SK-N-SH (cell line): ENCODE measurements at regions not wholly inside any gene's neighbourhood (a gene's known extent, or its start where the extent isn't known, plus 50 kb on each side); places are given as distances from the start of the nearest gene placed in this dataset.

Experiments used
- CTCF ChIA-PET: fragments of 300-600, 350-600 bp; formaldehyde crosslinking; extraction: SDS; loops from one replicate; lab custom pipeline; 2021; lab: Yijun Ruan, JAX
- POLR2A ChIA-PET: fragments of 350-600 bp; sonication (Branson Sonifier 250); formaldehyde crosslinking; extraction: SDS; loops from one replicate; lab custom pipeline; 2020; ENCODE audit warnings: antibody characterized with exemption, inconsistent platforms; lab: Yijun Ruan, JAX
- DNase-seq: peaks from one replicate; pipeline ENCODE4 v3.0.0; 2012
- H2AFZ ChIP-seq: fragments of 200-600 bp; sonication (generic); 2 replicates; pipeline ENCODE4 v1.8.1; 2016; ENCODE audit warnings: antibody characterized with exemption, mild to moderate bottlenecking, low read depth
- H3F3A ChIP-seq: fragments of 200-600 bp; sonication (generic); replicated peaks from 2 replicates; pipeline ENCODE3; 2016; ENCODE audit warnings: antibody characterized with exemption, mild to moderate bottlenecking; ENCODE audit not compliant: insufficient read depth
- H3K27ac ChIP-seq, 2 experiments: fragments of 200-500 bp in 1 of 2; fragments of 200-600 bp in 1 of 2; sonication (Bioruptor generic) in 1 of 2; sonication (generic), shearing (Covaris generic) in 1 of 2; 2 replicates each; pipeline versions ENCODE4 v1.5.1 to v1.6.1; 2014 to 2016; ENCODE audit warnings: low read depth in 2 of 2, inconsistent platforms in 1 of 2, low read length in 1 of 2, mild to moderate bottlenecking in 1 of 2, mixed read lengths in 1 of 2
- H3K27me3 ChIP-seq: fragments of 200-600 bp; sonication (generic), shearing (Covaris generic); 2 replicates; pipeline ENCODE4 v1.6.1; 2016; ENCODE audit warnings: mixed run types; ENCODE audit not compliant: insufficient read depth
- H3K36me3 ChIP-seq, 2 experiments: fragments of 200-500 bp in 1 of 2; fragments of 200-600 bp in 1 of 2; sonication (Bioruptor generic) in 1 of 2; sonication (generic) in 1 of 2; replicated peaks in 1 of 2; 2 replicates each; pipeline versions ENCODE3 to v1.5.1; 2014 to 2016; ENCODE audit warnings: low read length in 1 of 2, mild to moderate bottlenecking in 1 of 2; ENCODE audit not compliant: insufficient read depth in 2 of 2, control insufficient read depth in 1 of 2
- H3K4me1 ChIP-seq, 2 experiments: fragments of 200-500 bp in 1 of 2; fragments of 200-600 bp in 1 of 2; sonication (Bioruptor generic) in 1 of 2; sonication (generic), shearing (Covaris generic) in 1 of 2; 2 replicates each; pipeline versions ENCODE4 v1.5.1 to v1.6.1; 2014 to 2016; ENCODE audit warnings: low read depth in 1 of 2, low read length in 1 of 2, mixed run types in 1 of 2; ENCODE audit not compliant: insufficient read depth in 2 of 2, control insufficient read depth in 1 of 2
- H3K4me2 ChIP-seq: fragments of 200-600 bp; sonication (generic), shearing (Covaris generic); 2 replicates; pipeline ENCODE4 v1.6.1; 2017; ENCODE audit warnings: mixed run types
- H3K4me3 ChIP-seq, 2 experiments: fragments of 200-500 bp in 1 of 2; fragments of 200-600 bp in 1 of 2; sonication (Bioruptor generic) in 1 of 2; sonication (generic), shearing (Covaris generic) in 1 of 2; 2 replicates each; pipeline versions ENCODE4 v1.5.1 to v1.8.1; 2014 to 2016; ENCODE audit warnings: low read depth in 2 of 2, inconsistent platforms in 1 of 2, low read length in 1 of 2, mild to moderate bottlenecking in 1 of 2, mixed read lengths in 1 of 2, moderate library complexity in 1 of 2
- H3K79me2 ChIP-seq: fragments of 200-600 bp; sonication (generic); 2 replicates; pipeline ENCODE4 v1.8.1; 2017; ENCODE audit warnings: mild to moderate bottlenecking; ENCODE audit not compliant: insufficient read depth
- H3K9ac ChIP-seq: fragments of 200-600 bp; sonication (generic); 2 replicates; pipeline ENCODE4 v1.6.1; 2017; ENCODE audit warnings: mixed run types
- H3K9me2 ChIP-seq: fragments of 200-600 bp; sonication (generic); 2 replicates; pipeline ENCODE4 v1.6.1; 2017; ENCODE audit warnings: mixed run types
- H3K9me3 ChIP-seq: fragments of 200-600 bp; sonication (generic); 2 replicates; pipeline ENCODE4 v1.6.1; 2017; ENCODE audit warnings: mixed run types, mild to moderate bottlenecking, moderate library complexity
- H4K20me1 ChIP-seq: fragments of 200-600 bp; sonication (generic); 2 replicates; pipeline ENCODE4 v1.6.1; 2017; ENCODE audit warnings: mild to moderate bottlenecking, mixed run types; ENCODE audit not compliant: insufficient read depth
- FOXJ3 ChIP-seq: sonication (generic); formaldehyde crosslinking; IDR thresholded peaks from 2 replicates; pipeline ENCODE4 v1.5.1; 2020; ENCODE audit warnings: mild to moderate bottlenecking, missing genetic modification reagents
- FOXM1 ChIP-seq: IDR thresholded peaks from 2 replicates; pipeline ENCODE4 v1.4.0; 2012; ENCODE audit warnings: low read depth, mild to moderate bottlenecking
- IRF3 ChIP-seq: fragments of 150-350 bp; IDR thresholded peaks from 2 replicates; pipeline ENCODE4 v1.6.1; 2016; ENCODE audit warnings: mild to moderate bottlenecking, low read depth, low read length
- NRF1 ChIP-seq: IDR thresholded peaks from 2 replicates; pipeline ENCODE4 v1.6.1; 2012; ENCODE audit warnings: low read depth, mild to moderate bottlenecking, low read length
- POLR2AphosphoS5 ChIP-seq: IDR thresholded peaks from 2 replicates; pipeline ENCODE4 v1.6.1; 2012; ENCODE audit warnings: low read depth, low read length
- RCOR1 ChIP-seq: fragments of 150-350 bp; IDR thresholded peaks from 2 replicates; pipeline ENCODE4 v1.6.1; 2017; ENCODE audit warnings: antibody characterized with exemption, low read length
- REST ChIP-seq: IDR thresholded peaks from 2 replicates; pipeline ENCODE4 v1.6.1; 2012; ENCODE audit warnings: mild to moderate bottlenecking, low read depth, low read length, moderate library complexity
- SIN3A ChIP-seq: IDR thresholded peaks from 2 replicates; pipeline ENCODE4 v1.6.1; 2012; ENCODE audit warnings: low read depth, mild to moderate bottlenecking, low read length, moderate library complexity, borderline replicate concordance
- SMC3 ChIP-seq: IDR thresholded peaks from 2 replicates; pipeline ENCODE4 v1.6.1; 2012; ENCODE audit warnings: low read depth, low read length, improper control_type of control experiment
- TEAD4 ChIP-seq: IDR thresholded peaks from 2 replicates; pipeline ENCODE4 v1.4.0; 2012; ENCODE audit warnings: mild to moderate bottlenecking, borderline replicate concordance; ENCODE audit not compliant: insufficient read depth
- WGBS: methylation state at CpG from one replicate; pipeline ENCODE4 v1.1.6; 2017; ENCODE audit warnings: low lambda C conversion rate; 5-methylcytosine and 5-hydroxymethylcytosine counted together
- TF ChIP-seq, protein P1 (sequence below): IDR thresholded peaks from 2 replicates; pipeline ENCODE4; 2012

DNA sequence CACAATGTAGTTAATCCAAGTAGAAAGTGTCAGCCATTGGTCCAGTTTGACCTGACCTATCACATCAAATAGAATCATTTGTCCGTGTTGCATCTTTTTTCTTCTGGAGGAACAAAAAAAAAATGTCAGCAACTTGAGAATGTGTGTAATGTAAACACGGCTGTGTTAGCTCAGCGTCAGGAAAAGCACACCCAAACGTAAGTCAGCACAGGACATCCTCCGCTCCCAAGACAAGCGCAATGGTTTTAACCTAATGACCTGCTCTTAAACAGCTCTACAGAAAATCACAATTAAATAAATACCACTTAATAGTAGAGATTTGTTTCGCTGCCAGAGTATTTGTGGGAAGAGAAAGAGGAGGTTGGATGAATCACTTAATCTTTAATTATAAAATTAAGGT is 59.4 kb downstream of the OSR1 start:
- no peak overlapping the region for H3K9ac ChIP-seq
- WGBS, result 80% methylated on average over 7 of the region's 7 CpGs
- ChIA-PET CTCF (interaction anchor here (0.6 to 1.9 kb wide), 4 partner anchors 14 to 815 kb away, joined by 3 to 5 read pairs (median 3); no protein-coding TSS in a partner anchor), POLR2A (no interaction called here)
- H3K9me2 ChIP-seq, result no peaks in the 10 kb centered on the region
- no peak overlapping the region for H3K4me3 ChIP-seq
- no peak overlapping the region for H3K27ac ChIP-seq
- H3K27me3 ChIP-seq, result no peaks in the 10 kb centered on the region
- TF ChIP-seq SIN3A, result no peak
- TF ChIP-seq, protein P1, sequence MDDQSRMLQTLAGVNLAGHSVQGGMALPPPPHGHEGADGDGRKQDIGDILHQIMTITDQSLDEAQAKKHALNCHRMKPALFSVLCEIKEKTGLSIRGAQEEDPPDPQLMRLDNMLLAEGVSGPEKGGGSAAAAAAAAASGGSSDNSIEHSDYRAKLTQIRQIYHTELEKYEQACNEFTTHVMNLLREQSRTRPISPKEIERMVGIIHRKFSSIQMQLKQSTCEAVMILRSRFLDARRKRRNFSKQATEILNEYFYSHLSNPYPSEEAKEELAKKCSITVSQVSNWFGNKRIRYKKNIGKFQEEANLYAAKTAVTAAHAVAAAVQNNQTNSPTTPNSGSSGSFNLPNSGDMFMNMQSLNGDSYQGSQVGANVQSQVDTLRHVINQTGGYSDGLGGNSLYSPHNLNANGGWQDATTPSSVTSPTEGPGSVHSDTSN, result no peak
- no peak for TF ChIP-seq IRF3
- no peak for TF ChIP-seq REST
- no peak for TF ChIP-seq POLR2AphosphoS5
- H3K9me3 ChIP-seq, result no peaks in the 10 kb centered on the region
- no peak overlapping the region for H3K4me2 ChIP-seq
- no peaks in the 10 kb centered on the region for H3K79me2 ChIP-seq
- H3K36me3 ChIP-seq, result no peaks in the 10 kb centered on the region
- no peaks in the 10 kb centered on the region for H3F3A ChIP-seq
- H2AFZ ChIP-seq, result no peak overlapping the region
- no peak for DNase-seq
- H4K20me1 ChIP-seq, result no peaks in the 10 kb centered on the region
- no peaks in the 10 kb centered on the region for H3K4me1 ChIP-seq

DNA sequence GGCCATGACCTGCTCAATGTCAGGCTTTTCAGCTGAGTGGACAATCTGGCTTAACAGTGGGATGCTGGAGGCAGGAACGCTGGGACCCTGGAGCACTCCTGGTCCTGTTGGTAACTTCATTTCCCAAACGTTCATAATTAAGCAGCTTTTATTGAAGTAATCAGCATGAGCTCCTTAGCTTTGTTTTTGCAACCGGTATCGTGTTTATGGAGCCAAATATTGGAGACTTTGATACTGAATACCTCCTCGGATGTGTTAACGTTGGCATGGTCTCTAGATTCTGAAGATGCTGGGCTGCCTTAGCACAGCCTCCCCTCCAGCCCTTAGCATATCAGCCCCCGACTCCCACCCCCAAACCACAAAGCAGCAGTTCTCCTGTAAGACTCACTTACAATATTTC is 60.7 kb downstream of the OSR1 start:
- POLR2A ChIA-PET, result no interaction called here
- no peak for DNase-seq
- Histone ChIP-seq H3K27me3 (no peaks in the 10 kb centered on the region), H2AFZ (no peak overlapping the region), H4K20me1 (no peaks in the 10 kb centered on the region), H3K4me2 (no peak overlapping the region), H3K9ac (no peak overlapping the region), H3K79me2 (no peaks in the 10 kb centered on the region), H3K9me2 (no peaks in the 10 kb centered on the region), H3K9me3 (no peaks in the 10 kb centered on the region), H3K27ac (no peak overlapping the region), H3F3A (no peaks in the 10 kb centered on the region), H3K36me3 (no peaks in the 10 kb centered on the region), H3K4me3 (no peak overlapping the region), H3K4me1 (no peaks in the 10 kb centered on the region)
- TF ChIP-seq RCOR1, result no peak
- TF ChIP-seq FOXJ3 (CRISPR knock-in tag), result no peak
- no peak for TF ChIP-seq TEAD4
- no peak for TF ChIP-seq FOXM1
- no peak for TF ChIP-seq SMC3
- TF ChIP-seq NRF1, result no peak
- CTCF ChIA-PET, result interaction anchor here (1.9 kb wide), 1 partner anchor 16 kb away, joined by 5 read pairs; no protein-coding TSS in a partner anchor
- 66% methylated on average over 7 of the region's 7 CpGs for WGBS
